GM19240 (cell line): ENCODE measurements at regions not wholly inside any gene's neighbourhood (a gene's known extent, or its start where the extent isn't known, plus 50 kb on each side); places are given as distances from the start of the nearest gene placed in this dataset.
A peak's percentile ranks its signal among the peaks of the same experiment; 100 is the strongest.
"Not testable (repeated sequence)": the region's sequence is repeated elsewhere in the genome, so short reads cannot be mapped to it uniquely, and the experiment has no call there.

ENCODE experiments used
- DNase-seq: peaks from one replicate; pipeline ENCODE4 v3.0.0; 2011; ENCODE audit warnings: low spot score; ENCODE audit not compliant: insufficient read length

DNA sequence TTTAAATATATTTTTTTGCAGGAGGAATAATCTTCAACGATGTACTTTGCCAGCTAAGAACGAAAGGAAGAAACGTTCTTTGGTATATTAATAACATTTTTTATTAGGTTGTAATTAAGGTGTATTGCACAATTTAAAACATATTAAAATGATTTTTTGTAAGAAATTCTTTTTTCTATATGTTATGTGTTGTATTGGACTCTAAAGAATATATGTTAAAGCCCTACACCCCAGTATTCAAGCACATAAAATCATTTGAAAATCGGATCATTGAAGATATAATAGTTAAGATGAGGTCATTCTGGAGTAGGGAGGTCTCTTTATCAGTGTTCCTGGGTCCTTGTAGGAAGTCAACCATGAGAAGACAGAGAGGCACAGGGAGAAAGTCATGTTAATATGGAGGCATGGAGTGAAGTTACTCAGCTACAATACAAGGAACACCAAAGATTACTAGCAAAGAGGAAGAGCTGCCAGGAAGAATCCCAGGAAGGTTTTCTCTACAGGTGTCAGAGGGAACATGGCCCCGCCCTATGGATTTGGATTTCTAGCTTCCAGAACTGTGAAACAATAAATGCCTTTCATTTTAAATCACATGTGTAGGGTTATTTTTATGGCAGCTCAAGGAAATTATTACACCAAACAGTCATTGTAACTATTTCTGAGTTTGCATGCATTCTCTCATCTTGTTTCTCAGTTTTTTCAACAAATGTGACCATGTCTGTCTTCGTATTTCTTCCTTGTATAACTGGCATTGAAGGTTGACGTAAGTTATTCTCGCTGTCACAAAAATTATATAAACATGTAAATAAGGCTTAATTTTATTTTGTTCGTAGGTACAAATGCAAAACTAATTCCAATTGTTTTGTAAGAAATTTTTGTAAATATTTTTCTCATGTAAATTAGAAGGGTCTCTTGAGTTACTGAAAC is 75.4 kb upstream of the VPREB1 start:
- no peak for DNase-seq

DNA sequence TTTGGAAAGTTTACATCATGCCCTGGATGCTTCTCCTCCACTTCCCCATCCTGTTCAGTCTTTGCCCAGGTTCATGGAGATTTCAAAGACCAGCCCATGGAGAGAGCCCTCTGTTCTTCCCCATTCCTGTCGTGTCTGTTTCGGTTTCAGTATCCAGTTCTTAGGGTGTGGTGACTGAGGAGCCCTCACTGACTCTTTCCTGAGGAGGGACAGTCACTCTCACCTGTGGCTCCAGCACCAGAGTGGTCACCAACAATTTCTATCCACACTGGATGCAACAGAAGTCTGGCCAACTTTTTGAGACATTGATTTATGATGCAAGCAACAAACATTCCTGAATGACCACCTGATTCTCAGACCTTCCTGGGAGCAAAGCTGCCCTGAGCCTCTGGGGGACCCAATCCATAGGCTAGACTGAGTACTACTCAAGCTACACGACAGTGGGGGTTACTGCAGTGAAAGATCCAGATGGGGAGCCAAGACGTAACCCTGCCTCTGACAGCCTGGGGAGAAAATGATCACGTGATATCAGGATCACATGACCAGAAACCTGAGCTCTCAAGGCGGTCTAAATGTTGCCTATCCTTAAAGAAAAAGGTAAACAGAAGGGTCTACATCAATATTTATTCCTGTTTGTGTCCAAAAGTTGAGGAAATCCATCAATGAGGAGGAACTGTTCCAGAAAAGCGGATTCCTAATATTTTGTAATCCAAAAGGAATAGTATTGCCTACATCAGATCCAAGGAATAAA is 76.2 kb upstream of the VPREB1 start:
- peak; percentile 12 for DNase-seq

DNA sequence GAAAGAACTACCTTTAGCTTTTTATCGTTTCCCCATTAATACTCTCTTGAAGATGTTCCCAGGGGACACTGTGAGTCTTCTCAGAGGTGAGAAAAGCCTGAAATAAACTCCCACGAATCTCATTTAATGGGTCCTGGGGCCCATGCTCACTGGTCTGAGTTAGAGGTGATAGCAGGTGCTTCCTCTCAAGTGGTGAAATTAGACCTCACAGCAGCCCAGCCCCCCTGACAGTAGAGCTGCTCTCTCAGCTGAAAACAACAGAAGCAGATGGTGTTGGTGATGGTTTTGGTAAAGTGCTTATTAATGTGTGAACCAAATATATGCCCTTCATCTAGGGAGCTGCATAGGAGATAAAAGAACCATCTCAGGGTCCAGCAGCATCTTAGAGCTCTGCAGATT is 76.8 kb upstream of the VPREB1 start:
- no peak for DNase-seq

DNA sequence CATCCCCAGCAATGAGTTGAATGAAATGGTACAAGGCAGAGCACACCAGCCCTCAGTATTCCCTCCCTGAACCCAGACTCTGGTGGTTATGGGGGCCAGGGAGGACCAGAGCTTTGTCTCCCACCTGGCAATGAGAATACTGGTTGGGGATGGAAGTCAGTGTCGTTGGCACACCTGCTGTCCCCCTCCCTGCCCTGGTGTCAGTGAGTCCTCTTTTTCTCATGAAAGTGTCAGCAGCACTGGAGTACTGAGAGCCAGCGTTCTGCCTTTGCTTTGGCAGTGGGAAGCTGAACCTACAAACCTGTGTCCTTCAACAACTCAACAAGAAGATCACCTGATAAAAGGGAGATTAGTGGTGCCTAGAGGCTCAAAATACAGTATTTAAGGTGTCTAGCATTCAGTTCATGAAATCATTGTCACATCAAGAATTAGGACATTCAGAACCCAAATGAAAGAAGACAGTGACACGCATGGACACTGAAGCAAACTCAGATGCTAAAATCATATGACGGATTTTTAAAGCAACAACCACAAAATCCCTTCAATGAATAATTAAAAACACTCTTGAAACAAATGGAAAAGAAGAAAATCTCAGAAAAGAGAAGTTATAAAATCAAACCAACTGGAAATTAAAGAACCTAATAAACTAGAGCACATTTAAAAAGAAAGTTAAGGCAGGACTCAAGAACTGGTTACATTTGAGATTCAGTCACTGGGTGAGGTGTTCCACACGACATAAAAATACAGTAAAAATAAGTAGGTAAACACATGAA is 77.5 kb upstream of the VPREB1 start:
- no peak for DNase-seq

DNA sequence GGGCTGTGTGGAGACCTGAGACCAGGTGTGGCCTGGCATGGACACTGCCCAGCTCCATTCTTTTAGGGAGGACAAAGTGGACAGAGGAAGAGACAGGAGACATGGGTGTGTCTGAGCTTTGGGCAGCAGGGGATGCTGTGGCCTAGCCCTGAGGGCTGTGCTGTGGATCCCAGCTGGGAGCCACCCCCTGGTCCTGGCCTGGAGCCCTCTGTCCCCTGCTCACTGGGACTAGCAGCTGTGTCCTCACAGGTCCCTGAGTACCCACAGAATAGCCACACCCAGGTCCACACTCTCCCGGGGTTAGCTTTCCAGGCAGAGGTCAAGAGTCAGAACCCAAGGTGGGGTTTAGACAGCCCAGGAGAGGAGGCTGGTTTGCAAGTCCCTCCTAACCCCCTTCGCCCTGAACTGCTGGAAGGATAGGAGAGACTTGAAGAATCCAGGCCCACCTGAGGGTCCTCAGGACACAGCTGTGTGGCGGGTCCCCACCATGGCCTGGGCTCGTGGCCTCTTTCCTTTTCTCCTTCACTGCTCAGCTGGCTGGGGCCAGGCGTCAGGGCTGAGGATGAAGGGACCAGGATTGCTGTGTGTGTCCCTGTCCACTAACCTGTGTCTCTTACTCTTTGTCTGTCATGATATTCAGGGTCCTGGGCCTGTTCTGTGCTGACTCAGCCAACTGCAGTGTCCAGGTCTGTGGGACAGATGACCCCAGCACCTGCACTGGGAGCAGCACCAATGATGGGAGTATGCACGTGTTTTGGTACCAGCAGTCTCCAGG is 78.5 kb upstream of the VPREB1 start:
- DNase-seq: no peak

DNA sequence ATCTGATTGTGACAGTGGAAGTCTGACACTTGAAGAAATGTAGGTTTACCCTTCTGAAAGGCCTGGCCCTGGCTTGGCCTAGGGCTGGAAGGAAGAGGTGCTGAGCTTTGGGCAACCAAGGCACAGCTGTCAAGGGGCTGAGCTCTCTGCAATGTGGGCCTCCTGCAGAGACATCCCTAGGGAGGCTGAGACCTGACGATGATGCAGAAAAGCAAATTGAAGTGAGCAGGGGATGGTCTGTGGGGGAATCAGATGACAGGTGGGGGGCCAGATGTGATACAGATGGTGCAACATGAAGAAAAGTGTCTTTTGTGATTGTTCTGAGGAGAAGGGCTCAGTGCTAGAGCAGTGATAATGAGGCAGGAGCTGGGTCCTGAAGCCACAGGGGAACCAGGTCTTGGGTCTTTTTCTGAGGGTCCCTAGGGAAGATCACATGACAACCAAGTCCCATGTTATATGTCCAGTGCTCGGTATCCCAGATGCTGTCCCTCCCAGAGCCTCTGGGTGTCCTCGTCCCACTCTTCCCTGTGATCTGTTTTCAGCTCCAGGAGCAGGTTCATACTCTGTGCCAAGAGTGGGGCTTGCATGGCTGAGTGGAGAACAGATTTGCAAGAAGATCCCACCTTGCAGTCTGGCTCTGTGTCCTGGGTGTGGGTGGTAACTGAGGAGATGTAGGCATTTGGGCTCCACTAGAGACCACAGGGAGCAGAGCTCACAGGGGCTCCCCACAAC is 79.9 kb upstream of the VPREB1 start:
- DNase-seq: no peak

DNA sequence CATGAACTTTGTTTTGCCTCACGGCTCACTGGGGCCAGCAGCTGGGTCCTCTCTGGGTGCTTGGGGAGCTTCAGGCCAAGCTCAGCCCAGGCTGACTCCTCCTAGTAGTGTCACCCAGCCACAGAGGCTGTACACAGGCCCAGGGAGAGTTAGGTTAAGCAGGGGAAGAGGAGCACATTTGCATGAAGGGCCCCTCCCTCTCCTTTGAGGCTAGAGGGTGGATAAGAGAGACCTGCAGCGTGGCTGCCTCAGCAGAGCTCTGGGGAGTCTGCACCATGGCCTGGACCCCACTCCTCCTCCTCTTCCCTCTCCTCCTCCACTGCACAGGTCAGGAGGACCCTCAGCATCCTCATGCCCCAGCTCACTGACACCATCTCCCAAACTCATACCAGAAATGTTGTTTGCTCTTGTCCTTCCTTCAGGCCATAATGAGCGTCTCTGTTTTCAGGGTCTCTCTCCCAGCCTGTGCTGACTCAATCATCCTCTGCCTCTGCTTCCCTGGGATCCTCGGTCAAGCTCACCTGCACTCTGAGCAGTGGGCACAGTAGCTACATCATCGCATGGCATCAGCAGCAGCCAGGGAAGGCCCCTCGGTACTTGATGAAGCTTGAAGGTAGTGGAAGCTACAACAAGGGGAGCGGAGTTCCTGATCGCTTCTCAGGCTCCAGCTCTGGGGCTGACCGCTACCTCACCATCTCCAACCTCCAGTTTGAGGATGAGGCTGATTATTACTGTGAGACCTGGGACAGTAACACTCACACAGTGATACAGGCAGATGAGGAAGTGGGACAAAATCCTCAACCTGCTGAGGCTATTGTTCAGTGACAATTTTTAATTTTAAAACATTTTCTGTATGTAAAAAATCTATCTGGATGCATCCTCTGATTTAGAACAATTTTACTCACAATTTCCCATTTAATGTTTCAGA is 82.4 kb upstream of the VPREB1 start:
- peak; percentile 31 for DNase-seq

DNA sequence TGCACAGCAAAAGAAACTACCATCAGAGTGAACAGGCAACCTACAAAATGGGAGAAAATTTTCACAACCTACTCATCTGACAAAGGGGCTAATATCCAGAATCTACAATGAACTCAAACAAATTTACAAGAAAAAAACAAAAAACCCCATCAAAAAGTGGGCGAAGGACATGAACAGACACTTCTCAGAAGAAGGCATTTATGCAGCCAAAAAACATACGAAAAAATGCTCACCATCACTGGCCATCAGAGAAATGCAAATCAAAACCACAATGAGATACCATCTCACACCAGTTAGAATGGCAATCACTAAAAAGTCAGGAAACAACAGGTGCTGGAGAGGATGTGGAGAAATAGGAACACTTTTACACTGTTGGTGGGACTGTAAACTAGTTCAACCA is 83.8 kb upstream of the VPREB1 start:
- DNase-seq: not testable (repeated sequence)

DNA sequence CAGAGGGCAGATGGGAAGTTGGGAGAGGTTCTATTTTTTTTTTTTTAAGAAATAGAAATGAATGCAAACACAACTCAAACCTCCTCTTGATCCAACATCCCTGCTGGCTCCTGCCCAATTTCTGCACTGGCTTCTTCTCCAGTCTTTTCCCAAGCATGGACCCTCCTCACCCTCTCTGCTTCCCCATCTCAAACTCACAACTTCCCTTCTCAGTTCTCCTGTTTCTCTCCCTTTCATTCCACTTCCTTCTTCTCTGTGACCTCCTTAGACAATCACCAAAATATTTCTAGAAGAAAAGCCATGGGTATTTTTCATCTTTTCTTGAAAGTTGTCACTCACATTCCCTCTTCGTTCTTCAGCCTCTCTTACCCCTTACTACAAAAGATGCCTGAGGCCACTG is 85.2 kb upstream of the VPREB1 start:
- no peak for DNase-seq

DNA sequence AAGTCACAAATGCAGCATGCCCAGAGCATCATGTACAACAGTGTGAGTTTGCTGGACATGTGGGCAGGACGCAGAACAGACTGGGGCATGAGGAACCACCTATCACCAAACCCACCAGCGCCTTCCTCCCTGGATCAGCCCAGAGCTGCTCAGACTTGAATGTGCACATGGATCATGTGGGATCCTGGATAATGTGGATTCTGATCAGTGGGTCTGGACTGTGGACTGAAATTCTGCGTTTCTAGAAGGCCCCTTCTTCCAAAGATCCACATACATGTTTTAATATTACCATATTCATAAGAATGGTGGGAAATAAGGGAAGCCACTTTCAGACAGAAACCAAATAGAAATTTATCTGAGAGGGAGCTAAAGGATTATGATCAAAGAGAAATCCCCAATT is 85.6 kb upstream of the VPREB1 start:
- no peak for DNase-seq

DNA sequence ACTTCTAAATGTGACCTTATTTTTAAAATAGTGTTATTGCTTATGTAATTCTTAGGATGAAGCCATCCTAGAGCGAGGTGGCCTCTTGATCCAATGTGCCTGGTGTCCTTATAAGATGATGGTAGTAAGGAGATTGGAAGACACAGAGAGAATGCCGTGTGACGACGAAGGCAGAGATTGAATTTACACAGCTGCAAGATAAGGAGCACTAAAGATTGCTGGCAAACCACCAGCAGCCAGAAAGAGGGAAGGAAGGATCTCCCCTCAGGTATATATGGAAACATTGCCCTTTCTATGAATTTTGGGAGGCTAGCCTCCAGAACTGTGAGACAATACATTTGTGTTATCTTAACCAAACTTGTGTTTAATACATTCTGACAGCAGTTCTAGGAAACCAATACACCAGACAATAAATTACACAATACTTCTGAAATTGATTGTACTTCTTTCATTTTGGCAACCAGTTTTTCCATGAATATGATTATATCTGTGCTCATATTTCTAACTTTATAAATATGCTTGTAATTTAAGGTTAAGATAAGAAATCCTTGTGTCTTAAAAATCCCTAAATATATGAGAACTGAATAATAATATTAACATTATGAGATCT is 86.3 kb upstream of the VPREB1 start:
- DNase-seq: no peak

DNA sequence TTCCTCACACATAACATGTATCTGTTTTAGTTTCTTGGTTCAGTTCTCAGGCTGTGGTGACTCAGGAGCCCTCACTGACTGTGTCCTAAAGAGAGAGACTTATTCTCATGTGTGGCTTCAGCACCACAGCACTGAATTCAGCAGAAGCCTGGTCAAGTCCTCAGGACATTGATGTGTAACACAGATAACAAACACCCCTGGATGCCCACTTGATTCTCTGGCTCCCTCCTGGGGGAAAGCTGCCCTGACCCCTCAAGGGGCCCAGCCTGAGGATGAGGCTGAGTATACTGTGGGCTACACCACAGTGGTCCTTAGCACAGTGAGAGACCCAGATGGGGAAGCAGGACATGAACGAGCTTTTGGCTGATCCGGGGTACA is 87.2 kb upstream of the VPREB1 start:
- peak; percentile 4 for DNase-seq

DNA sequence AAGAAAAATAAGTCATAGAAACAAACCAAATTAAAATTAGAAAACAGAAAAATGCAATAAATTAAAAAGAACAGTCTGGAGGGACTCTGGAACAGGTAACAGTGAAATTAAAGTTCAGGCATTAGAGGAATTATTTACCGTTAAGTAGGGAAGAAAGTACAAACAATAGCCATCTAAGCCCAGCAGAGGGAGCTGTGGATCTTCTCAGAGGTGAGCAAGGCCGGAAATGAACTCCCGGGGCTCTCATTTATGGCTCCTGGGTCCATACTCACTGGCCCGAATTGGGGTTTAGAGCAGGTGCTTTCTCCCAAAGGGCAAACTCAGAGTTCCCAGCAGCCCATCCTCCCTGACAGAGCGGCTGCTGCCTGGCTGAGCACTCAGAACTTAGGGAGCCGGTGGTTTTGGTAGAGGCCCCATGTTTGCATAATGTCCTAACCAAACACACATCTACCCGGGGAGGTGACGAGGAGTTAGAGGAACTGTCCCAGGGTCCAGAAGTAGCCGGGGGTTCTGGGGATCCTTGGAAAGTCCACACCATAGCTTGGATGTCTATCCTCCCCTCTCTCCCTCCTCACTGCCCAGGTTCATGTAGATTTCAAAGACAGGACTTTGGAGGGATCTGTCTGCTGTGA is 87.8 kb upstream of the VPREB1 start:
- peak; percentile 68 for DNase-seq

DNA sequence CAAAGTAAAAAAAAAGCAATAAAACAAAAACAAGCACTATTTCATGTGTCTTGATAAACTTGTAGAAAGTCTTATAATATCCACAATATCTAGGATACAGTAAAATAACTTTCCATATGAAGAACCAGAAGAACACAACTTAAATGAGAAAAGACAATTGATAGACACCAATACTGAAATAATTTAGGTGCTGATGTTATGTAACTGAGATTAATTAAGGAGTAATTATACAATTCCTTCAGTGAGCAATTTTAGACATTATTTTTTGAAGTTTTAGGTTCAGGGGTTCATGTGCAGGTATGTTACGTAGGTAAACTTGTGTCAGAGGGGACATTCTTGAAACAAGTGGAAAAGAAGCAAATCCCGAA is 88.3 kb upstream of the VPREB1 start:
- no peak for DNase-seq

DNA sequence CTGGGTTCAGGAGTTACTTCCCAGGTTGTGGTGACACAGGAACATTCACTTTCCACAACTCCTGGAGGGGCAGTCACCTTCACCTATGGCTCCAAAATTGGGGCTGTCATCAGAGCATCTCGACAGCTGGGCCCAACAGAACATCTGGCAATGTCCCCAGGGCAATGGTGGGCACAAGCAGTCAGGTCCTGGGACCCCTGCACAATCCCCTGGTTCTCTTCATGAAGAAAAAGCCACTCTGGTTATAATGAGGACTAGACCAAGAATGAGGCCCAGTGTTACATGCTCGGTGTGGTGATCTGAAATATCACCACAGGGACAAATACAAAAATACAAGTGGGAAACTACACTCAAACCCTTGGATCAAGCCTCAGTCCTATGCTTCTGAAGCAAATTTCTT is 89.0 kb upstream of the VPREB1 start:
- no peak for DNase-seq

DNA sequence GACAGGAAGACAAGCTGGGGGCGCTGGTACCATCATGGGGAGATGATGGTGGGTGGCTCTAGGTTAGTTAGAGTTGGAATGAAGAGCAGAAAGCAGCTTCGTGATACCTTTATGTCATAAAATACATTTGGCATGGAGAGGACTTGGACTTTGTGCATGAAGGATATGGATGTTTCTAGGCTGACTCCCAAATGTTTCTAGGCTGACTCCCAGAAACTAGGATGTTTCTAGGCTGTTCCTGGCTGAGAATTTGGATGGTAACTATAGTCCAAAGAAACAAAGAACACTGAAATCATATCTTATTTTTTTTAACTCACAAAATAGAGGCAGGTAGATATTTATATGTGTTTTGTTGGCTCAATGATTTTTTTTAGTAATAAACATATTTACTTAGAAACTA is 89.4 kb upstream of the VPREB1 start:
- no peak for DNase-seq

DNA sequence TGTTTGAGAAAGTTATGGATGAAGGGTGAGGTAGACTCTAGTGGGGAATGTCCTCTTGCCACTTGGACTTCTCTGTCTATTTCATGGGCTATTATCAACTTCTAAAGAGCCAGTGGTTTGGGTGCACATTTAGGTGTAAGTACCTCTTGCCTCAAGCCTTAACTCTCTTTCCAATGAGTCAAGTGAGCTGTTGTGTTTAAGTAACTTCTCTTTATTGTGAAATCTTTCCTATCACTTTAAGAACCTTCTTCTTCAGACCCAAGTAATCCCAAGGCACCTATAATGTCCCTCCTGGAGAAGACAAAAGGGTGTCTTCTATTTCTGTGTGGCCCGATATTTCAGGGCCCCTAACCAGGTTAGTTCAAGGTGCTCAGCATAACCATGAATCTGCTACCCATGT is 90.5 kb upstream of the VPREB1 start:
- DNase-seq: no peak

DNA sequence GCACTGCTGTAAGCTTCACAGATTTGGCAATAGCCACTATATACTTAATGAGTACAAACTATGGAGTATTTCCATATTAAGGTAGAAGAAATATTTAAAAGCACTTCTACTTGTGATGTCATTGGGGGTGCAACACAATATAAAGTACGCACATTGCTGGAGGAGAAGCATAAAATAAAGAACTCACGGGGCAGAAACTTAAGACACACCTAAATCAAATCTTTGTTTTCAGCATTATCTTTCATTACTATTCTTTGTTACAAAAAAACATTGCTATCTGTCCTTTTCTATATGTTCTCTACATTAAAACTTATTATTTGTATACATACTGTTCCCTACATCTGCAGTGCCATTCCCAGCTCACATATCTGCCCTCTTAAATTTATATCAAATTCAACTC is 93.3 kb upstream of the VPREB1 start:
- DNase-seq: no peak

DNA sequence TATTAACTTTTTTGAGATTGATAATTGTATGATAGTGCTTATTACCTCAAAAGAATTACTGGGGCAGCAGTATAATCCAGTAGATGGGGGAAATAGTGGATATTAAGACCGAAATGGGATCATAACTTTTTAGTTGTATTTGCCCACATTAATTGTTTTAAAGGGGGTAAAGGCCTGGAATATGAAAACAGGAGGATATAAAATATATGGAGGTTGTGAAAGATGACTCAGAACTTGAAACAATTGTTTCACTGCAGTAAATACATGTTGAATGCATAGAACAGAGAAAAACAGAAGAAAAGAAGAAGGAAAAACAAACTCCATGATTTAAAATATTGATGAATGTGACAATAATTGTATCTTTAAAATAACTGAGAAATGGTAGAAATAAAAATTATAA is 94.1 kb upstream of the VPREB1 start:
- DNase-seq: no peak
